Stimulated activated CD4-positive, alpha-beta T cell treated with anti-CD3 and anti-CD28 coated beads, Interleukin-12 subunit alpha, Interleukin-12 subunit beta, amount 100 ng/mL, for 24 hours (primary cell): ENCODE measurements at regions not wholly inside any gene's neighbourhood (a gene's known extent, or its start where the extent isn't known, plus 50 kb on each side); places are given as distances from the start of the nearest gene placed in this dataset.

Experiments used
- DNase-seq, 2 experiments: peaks; one replicate each; pipeline ENCODE4 v3.0.0-alpha.2; 2020; ENCODE audit warnings: low read depth in 2 of 2

GRCh38 chr9:107698779-107699178, 209.2 kb upstream of the KLF4 start:
- no peak for DNase-seq

GRCh38 chr9:107696302-107696701, 206.7 kb upstream of the KLF4 start:
- DNase-seq = no peak

- DNase-seq = no peak
These were observed 204.8 kb upstream of the KLF4 start for GRCh38 chr9:107694390-107694789.

- DNase-seq = no peak
These were observed 204.2 kb upstream of the KLF4 start for GRCh38 chr9:107693625-107694326.

- no peak for DNase-seq
These were observed 202.1 kb upstream of the KLF4 start for GRCh38 chr9:107691664-107692063.

GRCh38 chr9:107690021-107690420, 200.5 kb upstream of the KLF4 start:
- DNase-seq = no peak

- DNase-seq = no peak
These were observed 199.2 kb upstream of the KLF4 start for GRCh38 chr9:107688728-107689127.

- DNase-seq = no peak
These were observed 196.3 kb upstream of the KLF4 start for GRCh38 chr9:107685901-107686300.

- DNase-seq = no peak
These were observed 195.8 kb upstream of the KLF4 start for GRCh38 chr9:107685376-107685775.

GRCh38 chr9:107684224-107684623, 194.7 kb upstream of the KLF4 start:
- no peak for DNase-seq

- DNase-seq = no peak
These were observed 194.0 kb upstream of the KLF4 start for GRCh38 chr9:107683566-107683965.

- DNase-seq = no peak
These were observed 192.4 kb upstream of the KLF4 start for GRCh38 chr9:107681988-107682387.

- DNase-seq = no peak
These were observed 186.0 kb upstream of the KLF4 start for GRCh38 chr9:107675351-107676259.

GRCh38 chr9:107674721-107675277, 185.2 kb upstream of the KLF4 start:
- DNase-seq = no peak

GRCh38 chr9:107673861-107674720, 184.5 kb upstream of the KLF4 start:
- no peak for DNase-seq

GRCh38 chr9:107671588-107671987, 182.0 kb upstream of the KLF4 start:
- DNase-seq = no peak

- DNase-seq = no peak
These were observed 179.9 kb upstream of the KLF4 start for GRCh38 chr9:107669422-107669821.

- no peak for DNase-seq
These were observed 177.9 kb upstream of the KLF4 start for GRCh38 chr9:107667231-107668070.

- no peak for DNase-seq
These were observed 175.5 kb upstream of the KLF4 start for GRCh38 chr9:107665057-107665456.

GRCh38 chr9:107660976-107661375, 171.4 kb upstream of the KLF4 start:
- DNase-seq = no peak

- no peak for DNase-seq
These were observed 163.8 kb upstream of the KLF4 start for GRCh38 chr9:107653263-107653821.
